A549 (cell line): ENCODE measurements at regions not wholly inside any gene's neighbourhood (a gene's known extent, or its start where the extent isn't known, plus 50 kb on each side); places are given as distances from the start of the nearest gene placed in this dataset.
A peak's percentile ranks its signal among the peaks of the same experiment; 100 is the strongest.

Source experiments
- ATAC-seq, 2 experiments: fragments of 200-7000 bp in 1 of 2; fragments of >200 bp in 1 of 2; cut with Nextera tagmentation in 1 of 2; cut with Tn5 transposase in 1 of 2; 3 replicates each; pipeline versions ENCODE4 v1.8.0 to v1.9.1; 2018 to 2020; ENCODE audit warnings: mild to moderate bottlenecking in 1 of 2, moderate library complexity in 1 of 2
- CTCF ChIA-PET: fragments of 300-600 bp; sonication (Branson Sonifier 250); formaldehyde crosslinking; extraction: SDS; loops from one replicate; lab custom pipeline; 2021; ENCODE audit warnings: antibody characterized with exemption, inconsistent platforms; lab: Yijun Ruan, JAX
- POLR2A ChIA-PET: fragments of 350-600 bp; formaldehyde crosslinking; extraction: SDS; loops from one replicate; lab custom pipeline; 2021; ENCODE audit warnings: antibody characterized with exemption, inconsistent platforms; lab: Yijun Ruan, JAX
- DNase-seq, 2 experiments: peaks; one replicate each; pipeline versions ENCODE4 v3.0.0 to v3.0.0-alpha.2; 2011 to 2016; ENCODE audit warnings: low read depth in 1 of 2, low spot score in 1 of 2
- FAIRE-seq: peaks from 2 replicates; lab custom pipeline; 2011; peaks lifted over from hg19 to GRCh38; lab: Jason Lieb, UNC
- H3K27ac ChIP-seq, 2 experiments: fragments of >200 bp; sonication (Bioruptor Twin); formaldehyde crosslinking; 3 replicates each; pipeline ENCODE4 v1.5.1; 2016 to 2017
- H3K4me1 ChIP-seq: fragments of >200 bp; sonication (Bioruptor Twin); formaldehyde crosslinking; 3 replicates; pipeline ENCODE4 v1.6.1; 2016
- H3K4me2 ChIP-seq: fragments of >200 bp; sonication (Bioruptor Twin); formaldehyde crosslinking; 3 replicates; pipeline ENCODE4 v1.6.1; 2016
- H3K4me3 ChIP-seq: fragments of >200 bp; sonication (Bioruptor Twin); formaldehyde crosslinking; 3 replicates; pipeline ENCODE4 v1.5.1; 2016
- H3K9me3 ChIP-seq: fragments of >200 bp; sonication (Bioruptor Twin); formaldehyde crosslinking; 3 replicates; pipeline ENCODE4 v1.6.1; 2016
- CBX8 ChIP-seq: fragments of 200-600 bp; sonication (generic); IDR thresholded peaks from 2 replicates; pipeline ENCODE4 v1.6.1; 2016
- CHD4 ChIP-seq: fragments of 200-600 bp; sonication (generic); IDR thresholded peaks from 2 replicates; pipeline ENCODE4 v1.6.1; 2016; ENCODE audit warnings: antibody characterized with exemption, mild to moderate bottlenecking, borderline replicate concordance
- CTCF ChIP-seq: fragments of >200 bp; sonication (Bioruptor Twin); formaldehyde crosslinking; IDR thresholded peaks from 3 replicates; pipeline ENCODE4 v1.5.1; 2016
- EHF ChIP-seq: fragments of 250-450 bp; sonication (Bioruptor Pico); IDR thresholded peaks from 2 replicates; pipeline ENCODE4 v1.5.0; 2020; ENCODE audit warnings: mild to moderate bottlenecking
- ELK1 ChIP-seq: fragments of 150-350 bp; IDR thresholded peaks from 2 replicates; pipeline ENCODE4 v1.6.1; 2014; ENCODE audit warnings: low read depth, mild to moderate bottlenecking, low read length
- EP300 ChIP-seq, 2 experiments: fragments of >200 bp; sonication (Bioruptor Twin); formaldehyde crosslinking; IDR thresholded peaks; 2 replicates in 1 of 2; 3 replicates in 1 of 2; pipeline ENCODE4 v1.6.1; 2016 to 2017
- ESRRA ChIP-seq: fragments of 150-350 bp; IDR thresholded peaks from 2 replicates; pipeline ENCODE4 v1.6.1; 2014; ENCODE audit warnings: mild to moderate bottlenecking, low read length, borderline replicate concordance
- FOSB ChIP-seq: fragments of 250-450 bp; sonication (Bioruptor Pico); IDR thresholded peaks from 2 replicates; pipeline ENCODE4 v1.5.0; 2020; ENCODE audit warnings: mild to moderate bottlenecking, moderate library complexity
- FOSL2 ChIP-seq, 2 experiments: fragments of 450-650 bp in 1 of 2; fragments of >200 bp in 1 of 2; sonication (Bioruptor Twin) in 1 of 2; formaldehyde crosslinking; IDR thresholded peaks; 2 replicates each; pipeline versions ENCODE4 v1.5.0 to v1.6.1; 2016 to 2020; ENCODE audit warnings: mild to moderate bottlenecking in 1 of 2, moderate library complexity in 1 of 2
- HES2 ChIP-seq: fragments of >200 bp; sonication (Bioruptor Twin); formaldehyde crosslinking; IDR thresholded peaks from 2 replicates; pipeline ENCODE4 v1.6.1; 2016
- HOXB13 ChIP-seq: fragments of 250-450 bp; sonication (Bioruptor Pico); IDR thresholded peaks from 2 replicates; pipeline ENCODE4 v1.5.0; 2020; ENCODE audit warnings: low read depth, mild to moderate bottlenecking, moderate library complexity
- MAFK ChIP-seq: fragments of 450-650 bp; IDR thresholded peaks from 2 replicates; pipeline ENCODE4 v1.6.1; 2014; ENCODE audit not compliant: partially characterized antibody
- MAZ ChIP-seq: fragments of 150-350 bp; IDR thresholded peaks from 2 replicates; pipeline ENCODE4 v1.6.1; 2014; ENCODE audit warnings: antibody characterized with exemption, low read depth, low read length, borderline replicate concordance
- MYC ChIP-seq: IDR thresholded peaks from 2 replicates; pipeline ENCODE4 v1.6.1; 2012; ENCODE audit warnings: mild to moderate bottlenecking, inconsistent platforms, low read length, improper control_type of control experiment, borderline replicate concordance
- NFE2L2 ChIP-seq: fragments of 150-350 bp; conservative IDR thresholded peaks from 2 replicates; pipeline ENCODE4 v1.6.1; 2014; ENCODE audit warnings: low read length
- PHF8 ChIP-seq: fragments of 200-600 bp; sonication (generic); IDR thresholded peaks from 2 replicates; pipeline ENCODE4 v1.6.1; 2016; ENCODE audit warnings: low read depth, mild to moderate bottlenecking, antibody characterized with exemption, moderate library complexity, borderline replicate concordance
- POLR2AphosphoS2 ChIP-seq: conservative IDR thresholded peaks from 2 replicates; pipeline ENCODE4 v1.6.1; 2012; ENCODE audit warnings: low read length, improper control_type of control experiment, inconsistent platforms
- RARB ChIP-seq: fragments of 250-450 bp; sonication (Bioruptor Pico); IDR thresholded peaks from 2 replicates; pipeline ENCODE4 v1.8.0; 2021; ENCODE audit warnings: mild to moderate bottlenecking, moderate library complexity
- USF2 ChIP-seq: fragments of 450-650 bp; IDR thresholded peaks from 2 replicates; pipeline ENCODE4 v1.6.1; 2014; ENCODE audit warnings: antibody characterized with exemption
- WGBS: methylation state at CpG from one replicate; pipeline ENCODE4 v1.1.6; 2017; ENCODE audit errors: missing lambda C conversion rate; 5-methylcytosine and 5-hydroxymethylcytosine counted together

GRCh38 chr12:47507221-47507620, 198.6 kb downstream of the RPAP3 start:
- no peak for FAIRE-seq
- no peaks in the 10 kb centered on the region for H3K4me1 ChIP-seq
- TF ChIP-seq ELK1 (no peak), EP300 (IDR thresholded peaks at IDR 0.05) (no peak), MAFK (no peak), FOSB (CRISPR knock-in tag) (no peak)
- H3K9me3 ChIP-seq, result 0 out of 3 replicates have a peak, but pooled peaks cover 3% of the 10 kb centered on the region
- no peak for DNase-seq
- no peak overlapping the region for H3K27ac ChIP-seq
- CTCF ChIA-PET, result no interaction called here
- WGBS, result 86% methylated on average over 3 of the region's 3 CpGs
- POLR2A ChIA-PET, result no interaction called here
- no peak for ATAC-seq
- no peak overlapping the region for H3K4me2 ChIP-seq
- no peak overlapping the region for H3K4me3 ChIP-seq

- no peaks in the 10 kb centered on the region for H3K4me1 ChIP-seq
- TF ChIP-seq MAZ (no peak), FOSL2 (IDR thresholded peaks at IDR 0.05) (no peak), FOSL2 (CRISPR knock-in tag; IDR thresholded peaks at IDR 0.05) (no peak), NFE2L2 (no peak), EHF (CRISPR knock-in tag) (no peak), HES2 (no peak), POLR2AphosphoS2 (no peak)
- ChIA-PET CTCF (interaction anchor here (1.3 kb wide), 1 partner anchor 11 kb away, joined by 3 read pairs; no protein-coding TSS in a partner anchor), POLR2A (no interaction called here)
- H3K4me2 ChIP-seq, result no peak overlapping the region
- H3K4me3 ChIP-seq, result no peak overlapping the region
- ATAC-seq, result no peak
- WGBS, result 53% methylated on average over 11 of the region's 11 CpGs
- H3K27ac ChIP-seq, result no peak overlapping the region
- H3K9me3 ChIP-seq, result no peaks in the 10 kb centered on the region
- FAIRE-seq, result no peak
- DNase-seq, result no peak
Observed at GRCh38 chr12:47504775-47505446, 200.9 kb downstream of the RPAP3 start.

- POLR2A ChIA-PET, result no interaction called here
- ATAC-seq (no peak), DNase-seq (no peak), FAIRE-seq (no peak)
- peaks cover 27% of the 10 kb centered on the region for H3K9me3 ChIP-seq
- CTCF ChIA-PET, result no interaction called here
- no peak overlapping the region for H3K4me3 ChIP-seq
- 15% methylated on average over 3 of the region's 3 CpGs for WGBS
- TF ChIP-seq PHF8 (no peak), CBX8 (no peak), FOSL2 (IDR thresholded peaks at IDR 0.05) (no peak), FOSL2 (CRISPR knock-in tag; IDR thresholded peaks at IDR 0.05) (no peak), MYC (no peak), ESRRA (no peak)
- H3K4me1 ChIP-seq, result no peaks in the 10 kb centered on the region
- H3K4me2 ChIP-seq, result no peak overlapping the region
- no peak overlapping the region for H3K27ac ChIP-seq
Observed at GRCh38 chr12:47493801-47494200, 212.0 kb downstream of the RPAP3 start.

- Histone ChIP-seq H3K4me2 (no peak overlapping the region), H3K4me3 (no peak overlapping the region), H3K27ac (no peak overlapping the region), H3K4me1 (no peaks in the 10 kb centered on the region), H3K9me3 (peaks cover 24% of the 10 kb centered on the region)
- TF ChIP-seq RARB (CRISPR knock-in tag) (no peak), CHD4 (no peak), USF2 (no peak), HOXB13 (no peak), CTCF (no peak), FOSB (CRISPR knock-in tag) (no peak), MAFK (peak; percentile 30), POLR2AphosphoS2 (no peak)
- ChIA-PET POLR2A (no interaction called here), CTCF (no interaction called here)
- 2% methylated on average over 2 of the region's 2 CpGs for WGBS
- DNase-seq (no peak), FAIRE-seq (no peak), ATAC-seq (no peak)
Observed at GRCh38 chr12:47491516-47492305, 214.1 kb downstream of the RPAP3 start.
